HPDE6-E6E7 (cell line): ENCODE measurements at regions not wholly inside any gene's neighbourhood (a gene's known extent, or its start where the extent isn't known, plus 50 kb on each side); places are given as distances from the start of the nearest gene placed in this dataset.

Experiments
- DNase-seq: peaks from one replicate; pipeline ENCODE4 v3.0.0; 2011; ENCODE audit warnings: missing footprints; ENCODE audit errors: extremely low spot score

DNA sequence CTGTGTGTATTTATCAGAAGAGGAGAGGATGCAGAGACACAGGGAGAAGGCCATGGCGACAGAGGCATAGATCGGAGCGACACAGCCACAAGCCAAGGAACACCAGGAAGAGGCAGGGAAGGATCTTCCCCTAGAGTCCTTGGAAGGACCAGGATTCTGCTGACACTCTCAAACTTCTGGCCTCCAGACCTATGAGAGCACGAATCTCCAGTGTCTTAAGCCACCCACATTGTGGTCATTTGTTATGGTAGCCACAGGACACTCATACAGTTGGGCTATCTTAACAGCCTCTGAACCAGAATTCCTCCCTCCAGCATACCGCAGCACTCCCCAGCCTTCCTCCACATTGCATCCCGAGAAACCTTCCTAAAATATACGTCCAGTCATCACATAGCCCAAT lies 367.0 kb upstream of the MGMT start:
- no peak for DNase-seq

DNA sequence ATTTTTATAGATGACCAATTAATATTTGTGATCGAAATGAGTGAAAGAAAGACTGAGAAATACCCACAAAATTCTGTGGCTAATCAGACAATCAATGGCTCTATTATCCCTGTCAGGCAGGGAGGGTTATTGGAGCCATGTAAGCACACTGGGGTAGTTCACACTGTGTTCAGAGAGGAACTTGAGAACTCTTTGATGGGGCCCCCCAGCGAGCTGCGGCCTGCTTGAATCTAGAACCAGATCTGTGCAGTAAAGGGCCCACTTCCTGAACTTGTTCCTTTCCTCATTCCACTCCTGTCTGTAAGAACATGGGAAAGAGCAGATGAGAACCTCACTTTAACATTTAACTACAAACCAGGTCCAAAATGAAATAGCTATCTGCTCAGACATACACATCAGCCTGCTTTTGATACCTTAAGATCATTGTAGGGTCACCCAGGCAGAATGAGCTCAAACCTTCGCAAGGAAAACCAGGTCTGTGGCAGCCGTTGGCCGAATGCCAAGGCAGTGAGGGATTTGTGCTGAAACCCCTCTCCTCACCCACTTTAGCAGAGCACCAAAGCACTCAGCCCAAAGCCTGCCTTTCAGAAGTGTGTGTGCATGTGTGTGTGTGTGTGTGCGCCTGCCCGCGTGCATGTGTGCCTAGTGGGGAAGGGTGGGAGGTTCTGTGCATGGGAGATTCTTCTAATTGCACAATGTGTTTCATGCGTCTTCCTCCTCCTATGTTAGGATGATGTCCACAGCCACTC lies 365.6 kb upstream of the MGMT start:
- DNase-seq: no peak

DNA sequence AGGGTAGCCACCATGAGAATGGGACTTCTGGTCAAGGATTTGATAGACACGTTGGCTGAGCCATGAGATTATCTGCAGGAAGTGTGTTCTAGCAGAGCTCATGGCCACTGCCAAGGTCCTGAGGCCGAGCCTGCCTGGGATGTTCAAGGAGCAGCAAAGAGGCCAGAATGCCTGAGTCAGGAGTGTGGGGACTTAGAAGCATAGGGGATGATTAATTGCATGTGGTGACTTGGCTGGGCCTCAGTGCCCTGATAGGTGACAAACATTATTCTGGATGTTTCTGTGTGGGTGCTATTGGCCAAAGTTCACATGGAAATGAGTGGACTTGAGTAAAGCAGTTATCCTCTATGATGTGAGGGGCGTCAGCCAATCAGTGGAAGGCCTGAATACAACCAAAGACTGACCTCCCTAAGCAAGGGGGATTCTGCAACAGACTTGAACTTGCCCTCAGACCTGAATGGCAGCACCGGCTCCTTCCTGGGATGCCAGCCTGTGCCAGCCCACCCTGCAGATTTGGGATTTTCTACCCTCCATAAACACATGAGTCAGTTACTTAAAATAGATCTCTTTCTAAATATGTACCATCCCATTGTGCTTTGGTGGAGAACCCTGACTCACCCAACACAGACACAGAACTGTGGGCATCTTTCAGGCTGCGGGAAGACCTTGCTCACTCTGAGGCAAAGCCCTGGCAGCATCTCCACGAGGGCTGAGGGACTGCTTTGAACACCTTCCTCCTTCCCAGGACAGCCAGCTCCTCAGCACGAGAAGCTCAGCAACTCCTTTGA lies 363.9 kb upstream of the MGMT start:
- no peak for DNase-seq

DNA sequence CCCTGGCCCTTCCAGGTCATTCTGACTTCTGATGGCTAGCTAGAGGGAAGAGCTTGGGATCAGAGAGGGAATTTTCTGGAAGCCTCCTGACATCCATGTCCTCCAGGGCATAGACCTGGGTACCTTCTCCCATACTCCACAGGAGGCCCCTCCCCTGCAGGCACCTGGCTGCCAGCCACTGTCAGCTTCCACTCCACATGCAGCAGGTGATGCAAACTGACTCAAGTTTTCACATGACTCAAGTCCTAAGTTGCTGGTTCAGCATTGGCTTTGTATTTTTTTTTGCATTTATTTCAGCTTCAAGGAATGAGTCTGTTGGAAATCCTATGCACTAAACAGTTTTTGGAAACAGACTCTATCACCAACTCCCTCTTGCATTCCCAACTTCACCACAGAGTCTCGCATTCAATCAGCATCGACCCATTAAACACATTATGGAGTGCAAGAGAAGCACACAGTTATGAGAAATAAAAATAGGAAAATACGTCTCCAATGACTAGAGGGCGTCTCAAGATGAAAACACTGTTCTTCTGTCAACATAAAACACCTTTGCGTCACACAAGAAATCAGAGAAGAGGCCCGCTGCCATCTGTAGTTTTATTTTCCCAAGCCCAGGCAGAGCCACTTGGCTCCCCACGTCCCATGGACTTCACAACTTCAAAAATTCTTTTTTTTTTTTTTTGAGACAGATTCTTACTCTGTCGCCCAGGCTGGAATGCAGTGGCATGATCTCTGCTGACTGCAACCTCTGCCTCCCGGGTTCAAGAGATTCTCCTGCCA lies 362.6 kb upstream of the MGMT start:
- DNase-seq: no peak

DNA sequence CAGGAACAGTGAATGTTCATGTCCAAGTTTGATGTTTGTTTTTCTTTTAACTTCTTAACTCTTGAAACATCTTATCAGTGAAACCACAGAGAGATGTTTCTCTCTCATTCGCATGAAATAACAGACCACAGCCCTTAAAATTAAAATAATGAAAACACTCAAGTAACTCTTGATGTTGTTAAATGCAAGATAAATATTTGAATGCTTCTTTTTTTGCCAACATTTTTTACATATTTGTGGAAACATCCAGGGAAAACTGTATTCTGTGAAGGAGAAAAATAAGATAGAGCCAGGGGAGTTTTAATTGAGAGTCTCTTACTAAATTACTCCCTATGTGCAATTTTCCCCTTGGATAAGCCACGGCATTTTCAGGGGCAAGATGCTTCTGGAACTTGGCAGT lies 361.8 kb upstream of the MGMT start:
- DNase-seq: no peak

DNA sequence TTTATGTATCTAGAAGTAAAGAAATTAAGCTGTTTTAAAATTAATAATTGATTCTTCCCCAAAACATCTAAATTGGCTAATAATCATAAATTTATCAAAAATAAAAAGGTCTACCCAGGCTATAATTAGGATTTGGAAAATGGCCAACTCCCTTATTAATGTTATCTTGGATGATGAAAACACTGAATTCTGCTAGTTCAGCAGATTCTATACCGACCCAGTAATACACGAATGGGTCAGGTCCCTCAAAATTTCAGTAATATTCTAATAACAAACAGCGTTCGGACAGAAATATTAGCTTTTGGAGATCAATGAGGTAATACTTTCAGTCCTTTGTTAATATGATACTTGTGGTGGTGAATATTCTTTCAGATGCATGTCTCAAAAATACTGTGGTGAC lies 360.7 kb upstream of the MGMT start:
- no peak for DNase-seq

DNA sequence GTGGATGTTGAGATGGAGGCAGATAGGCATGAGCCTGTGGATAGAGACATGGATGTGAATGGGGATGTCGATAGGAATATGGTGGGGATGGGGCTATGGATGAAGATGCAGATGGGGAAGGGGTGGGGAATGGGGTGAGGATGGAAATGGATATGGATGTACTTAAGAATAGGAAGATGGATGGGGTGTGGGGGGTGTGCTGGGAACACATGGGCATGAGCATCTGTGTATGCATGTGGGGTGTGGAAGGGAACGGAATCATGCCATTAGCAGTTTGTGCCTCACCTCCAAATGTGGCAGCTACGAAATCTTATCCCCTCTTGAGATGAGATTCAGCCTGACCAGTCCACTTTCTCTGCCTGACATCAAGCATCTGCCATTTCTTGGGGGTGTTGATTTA lies 359.5 kb upstream of the MGMT start:
- no peak for DNase-seq

DNA sequence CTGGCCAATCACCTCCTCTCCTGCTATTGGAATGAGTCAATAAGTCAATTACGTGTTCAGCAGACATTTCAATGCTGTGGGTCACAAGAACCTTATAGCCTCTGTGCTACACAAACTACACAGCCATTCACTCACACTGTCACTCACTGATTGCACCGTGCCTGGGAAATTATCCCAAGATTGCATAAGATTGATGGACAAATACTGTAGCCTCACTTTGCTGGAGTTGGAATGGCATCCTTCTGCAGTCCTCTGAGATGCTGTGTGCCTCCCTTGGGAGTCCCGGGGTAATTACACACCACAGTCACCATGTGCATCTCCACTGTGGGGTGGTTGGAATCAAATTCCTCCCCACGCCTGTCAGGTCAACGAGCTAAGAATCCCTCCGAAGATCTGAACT lies 358.7 kb upstream of the MGMT start:
- DNase-seq: no peak

DNA sequence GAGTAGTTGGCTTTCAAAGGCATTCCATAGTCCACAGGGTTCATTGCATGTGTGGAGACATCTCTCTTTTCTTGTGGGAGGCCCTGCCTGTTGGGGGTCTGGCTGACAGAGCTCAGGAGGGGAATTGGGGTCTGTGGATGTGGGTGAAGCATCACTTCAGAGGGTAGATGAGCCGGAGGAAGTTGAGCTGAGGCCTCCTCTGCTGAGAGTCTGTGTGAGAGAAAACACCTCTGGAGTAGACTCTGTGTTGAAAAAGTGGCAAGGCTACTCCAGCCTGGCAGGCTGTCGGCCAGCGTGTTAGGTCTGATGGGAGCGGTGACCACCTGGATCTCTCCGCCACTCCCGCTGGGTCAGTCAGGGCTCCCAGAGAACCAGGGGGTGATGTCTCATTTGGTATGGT lies 358.0 kb upstream of the MGMT start:
- no peak for DNase-seq

DNA sequence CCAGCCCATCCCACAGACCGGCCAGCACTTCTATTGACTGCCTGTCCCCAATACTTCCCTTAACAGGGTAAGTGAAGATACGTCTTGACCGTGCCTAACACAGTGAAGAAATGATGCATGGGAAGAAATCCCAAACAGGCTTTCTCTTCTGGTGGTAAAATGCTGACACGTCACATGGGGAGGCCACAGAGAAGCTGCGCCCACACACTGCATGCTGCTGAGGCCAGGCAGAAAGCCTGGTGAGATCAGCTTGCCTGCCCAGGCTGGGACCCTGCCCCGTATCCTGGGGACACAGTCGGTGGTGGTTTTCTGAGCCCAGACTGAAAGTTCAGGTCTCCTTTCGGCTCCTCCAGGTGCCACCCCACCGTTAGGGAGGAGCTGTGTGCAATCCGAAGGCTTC lies 356.3 kb upstream of the MGMT start:
- no peak for DNase-seq

DNA sequence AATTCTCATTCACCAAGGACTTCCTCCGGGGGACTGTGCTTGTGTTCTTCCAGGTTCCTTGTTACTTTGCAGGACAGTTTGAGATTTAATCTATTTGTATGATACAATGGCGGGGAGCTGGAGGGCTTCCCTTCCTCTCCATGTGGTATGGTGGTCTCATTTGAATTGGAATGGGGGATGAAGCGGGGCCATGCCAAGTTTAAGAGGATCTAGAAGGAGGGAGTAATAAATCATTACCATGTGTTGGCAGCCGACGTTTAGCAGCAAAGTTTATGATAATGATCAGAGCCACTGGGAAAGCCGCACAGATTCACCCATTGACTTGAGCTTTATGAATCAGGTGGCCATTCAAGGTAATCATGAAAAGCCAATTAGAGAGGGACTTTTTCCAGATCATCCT lies 355.1 kb upstream of the MGMT start:
- no peak for DNase-seq

DNA sequence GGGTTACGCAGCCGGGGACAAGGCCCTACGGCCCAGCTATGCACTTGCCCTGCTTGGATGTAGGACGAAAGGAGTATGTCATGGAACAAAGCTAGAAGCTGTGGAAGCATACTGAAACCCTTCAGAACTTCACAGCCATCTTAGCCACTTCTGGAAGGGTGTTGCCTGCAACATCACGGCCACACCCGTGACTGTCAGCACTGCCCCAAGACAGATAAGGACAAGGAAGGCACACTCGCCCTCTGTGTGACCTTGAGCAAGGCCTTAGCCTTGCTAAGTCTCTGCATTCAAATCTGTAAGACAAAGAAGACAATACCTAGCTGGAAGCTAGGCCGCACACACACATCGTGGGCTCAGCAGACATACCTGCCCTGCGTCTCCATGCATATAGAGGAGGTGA lies 352.5 kb upstream of the MGMT start:
- DNase-seq: no peak

DNA sequence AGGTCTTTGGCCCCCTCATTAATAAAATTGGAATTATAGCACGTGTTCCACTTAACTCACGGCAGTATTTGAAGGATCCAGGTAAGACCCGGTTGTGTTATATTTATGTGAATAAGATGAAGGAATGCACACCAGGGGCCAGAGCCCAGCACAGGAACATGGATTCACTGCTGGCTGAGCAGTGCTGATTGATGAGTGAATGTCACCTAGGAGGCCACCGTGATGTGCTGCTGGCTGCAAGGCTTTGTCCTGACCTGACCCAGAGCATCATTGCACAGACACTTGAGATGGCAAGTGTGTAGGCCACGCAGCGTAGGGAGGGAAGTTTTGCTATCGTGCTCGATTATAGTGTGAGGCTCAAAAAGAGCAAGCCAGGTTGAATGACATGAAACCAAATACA lies 350.7 kb upstream of the MGMT start:
- no peak for DNase-seq

DNA sequence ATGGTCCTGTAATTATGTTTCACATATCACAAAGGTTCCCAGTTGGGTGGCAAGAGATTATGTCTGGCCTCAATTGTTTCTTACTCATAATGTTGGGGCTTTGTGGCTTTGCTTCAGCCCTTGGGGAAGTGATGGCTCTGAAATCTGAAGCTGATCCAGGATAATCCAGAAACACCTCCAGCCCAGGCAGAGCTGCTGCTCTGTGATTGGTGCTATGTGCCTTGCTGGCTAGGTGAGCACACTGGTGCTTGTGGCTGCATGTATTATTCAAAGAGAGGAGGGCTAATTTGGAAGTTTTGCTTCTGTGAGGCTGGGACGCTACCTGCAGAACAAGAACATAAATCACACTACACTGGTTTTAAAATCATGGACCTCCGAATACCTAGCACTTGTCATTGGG lies 346.6 kb upstream of the MGMT start:
- DNase-seq: no peak

DNA sequence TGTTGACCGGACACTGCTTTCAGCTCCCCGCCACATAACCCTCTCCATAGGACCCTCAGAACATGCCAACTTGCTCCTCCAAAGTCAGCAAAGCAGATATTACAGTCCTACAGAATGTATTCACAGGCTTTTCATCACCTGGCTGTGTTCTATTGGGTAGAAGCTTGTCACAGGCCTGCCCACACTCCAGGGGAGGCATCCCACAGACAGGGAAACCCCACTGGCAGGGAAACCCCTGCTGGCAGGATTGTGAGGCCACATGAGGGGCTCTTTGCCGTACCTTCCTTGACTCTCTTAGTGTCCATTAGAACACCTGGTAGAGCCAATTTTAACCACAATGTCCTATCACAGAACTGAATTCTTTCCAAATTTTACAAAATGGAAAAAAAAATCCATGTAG lies 344.2 kb upstream of the MGMT start:
- DNase-seq: no peak

DNA sequence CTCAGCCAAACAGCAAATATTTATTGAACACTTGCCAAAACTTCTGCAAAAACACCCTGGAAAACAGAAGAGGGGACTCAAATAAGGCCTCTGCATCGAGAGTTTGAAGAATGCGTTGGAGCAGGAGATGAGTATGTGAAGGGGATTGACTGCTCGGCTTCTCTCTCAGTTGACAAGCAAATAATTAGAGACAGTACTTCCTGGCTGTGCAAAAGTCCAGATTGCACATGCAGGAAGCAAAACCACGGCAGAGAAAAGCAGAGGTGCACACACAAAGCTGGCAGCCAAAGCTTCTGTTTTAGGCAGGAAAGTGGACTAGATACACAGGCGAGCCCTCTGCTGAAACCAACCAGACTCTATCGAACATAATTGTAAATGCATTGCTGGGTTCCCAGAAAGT lies 343.6 kb upstream of the MGMT start:
- no peak for DNase-seq

DNA sequence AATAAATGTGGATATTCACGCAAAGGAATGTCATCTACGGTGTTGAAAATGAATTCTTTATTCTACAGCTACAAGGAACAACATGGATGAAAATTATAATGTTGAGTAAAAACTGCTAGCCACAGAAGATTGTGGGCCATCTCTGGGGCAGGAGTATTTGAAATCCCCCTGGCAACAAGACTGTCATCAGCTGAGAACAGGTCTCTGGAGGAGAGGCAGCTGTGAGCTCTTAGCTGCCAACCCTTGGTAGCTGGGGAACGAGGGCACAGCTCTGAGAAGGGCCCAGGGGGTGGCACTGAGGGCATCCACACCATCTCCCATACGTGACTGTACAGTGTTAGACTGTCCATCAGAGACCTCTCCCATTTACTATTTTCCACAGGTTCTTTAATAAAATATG lies 340.1 kb upstream of the MGMT start:
- no peak for DNase-seq

DNA sequence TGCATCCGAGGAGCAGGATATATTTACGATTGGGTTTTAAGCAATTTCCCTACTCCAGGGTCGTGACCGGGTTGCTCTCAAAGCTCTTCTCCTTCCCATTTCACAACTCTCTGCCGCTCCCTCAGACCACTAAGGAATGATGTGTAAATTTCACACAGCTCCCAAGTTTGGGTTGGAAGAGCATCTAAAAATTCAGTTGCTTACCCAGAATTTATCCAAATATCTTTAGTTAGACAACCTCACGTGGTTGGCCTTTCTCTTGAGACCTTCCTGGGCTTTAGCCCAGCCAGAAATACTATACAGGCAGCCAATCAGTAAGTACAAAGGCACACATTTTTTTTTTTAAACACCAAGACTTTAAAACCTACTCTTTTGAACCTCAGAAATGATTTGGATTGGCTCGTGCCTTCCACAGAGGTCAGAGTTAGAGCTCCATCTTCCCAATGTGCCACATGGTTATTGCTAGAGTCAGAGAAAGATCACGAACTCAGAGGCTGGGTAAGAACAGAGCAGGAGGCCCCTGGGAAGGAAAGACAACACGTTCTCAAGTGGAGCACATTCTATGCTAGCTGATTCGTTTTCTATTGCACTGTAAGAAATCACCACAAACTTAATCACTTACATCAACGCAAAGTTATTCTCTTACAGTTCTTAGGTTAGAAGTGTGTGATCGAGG lies 335.4 kb upstream of the MGMT start:
- no peak for DNase-seq

DNA sequence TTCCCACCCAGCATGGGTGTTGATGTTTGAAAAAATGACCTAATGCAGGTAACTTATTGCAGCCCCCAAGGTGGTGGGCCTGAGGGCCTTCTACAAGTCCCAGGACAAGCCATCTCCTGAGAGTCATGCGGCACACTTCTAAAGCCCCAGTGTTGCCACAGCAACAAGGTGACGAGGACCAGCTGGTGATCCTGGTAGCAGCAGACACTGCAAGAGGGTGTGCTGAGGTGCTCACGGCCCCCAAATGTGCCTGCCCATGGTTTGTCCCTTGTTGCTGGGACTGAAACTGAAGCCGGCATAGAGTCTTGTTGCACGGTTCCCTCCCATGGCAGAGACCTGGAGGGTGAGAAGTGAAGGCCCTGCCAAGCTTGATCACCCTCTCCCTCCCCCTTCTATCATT lies 333.2 kb upstream of the MGMT start:
- DNase-seq: no peak

DNA sequence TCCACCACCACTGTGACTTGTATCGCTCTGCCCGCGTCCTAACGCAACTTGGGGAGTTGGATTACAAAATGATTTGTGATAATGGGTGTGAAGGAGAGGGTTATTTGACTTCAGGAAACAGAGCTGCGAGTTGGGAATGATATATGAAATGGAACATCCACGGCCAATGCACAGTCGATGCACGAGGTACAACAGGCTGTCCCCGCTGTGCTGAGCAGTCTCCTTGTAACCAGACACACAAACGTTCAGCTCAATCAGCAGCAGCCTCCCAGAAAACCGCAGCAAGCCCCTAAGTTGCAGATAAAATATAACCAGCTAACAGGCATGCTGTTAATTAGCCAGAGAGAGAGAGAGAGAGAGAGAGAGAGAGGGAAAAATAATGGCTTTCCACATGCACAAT lies 332.7 kb upstream of the MGMT start:
- no peak for DNase-seq

DNA sequence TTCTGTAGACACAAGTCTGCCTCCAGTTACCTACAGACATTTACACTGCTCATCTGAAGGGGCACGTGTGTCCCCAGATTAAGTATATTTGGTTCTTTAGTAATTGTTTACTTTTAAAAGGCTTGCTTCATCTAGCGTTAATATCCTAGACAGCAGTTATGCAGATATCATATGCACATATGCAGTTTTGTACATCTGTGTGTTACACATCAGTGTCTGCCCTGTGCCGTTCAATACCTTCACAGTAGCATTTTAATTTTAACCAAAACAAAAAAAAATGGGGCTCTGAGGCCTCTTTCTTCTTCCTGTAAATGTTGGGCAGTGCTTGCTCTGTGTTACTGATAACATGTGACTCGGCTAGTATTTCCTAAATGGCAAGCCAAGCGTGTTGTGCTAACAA lies 331.4 kb upstream of the MGMT start:
- DNase-seq: no peak

DNA sequence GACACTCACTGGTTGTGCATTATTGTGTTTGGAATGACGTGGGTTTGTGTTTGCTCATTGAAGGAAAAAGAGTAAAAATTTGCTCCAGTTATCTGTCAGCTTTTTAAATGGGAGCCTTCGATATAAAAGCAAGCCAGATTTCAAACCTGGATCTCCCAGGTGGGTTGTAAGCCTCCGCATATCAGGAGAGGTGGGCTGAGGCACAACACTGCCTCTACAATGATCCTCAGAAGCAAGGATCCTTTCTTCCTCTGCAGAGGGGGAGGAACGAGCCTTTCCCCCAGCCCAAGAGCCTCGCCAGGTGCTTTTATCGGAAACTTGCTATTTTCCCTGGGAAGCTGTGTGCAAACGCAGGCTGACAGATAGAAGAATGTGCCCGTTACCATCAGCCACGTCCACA lies 331.0 kb upstream of the MGMT start:
- DNase-seq: no peak
